HCT116 (cell line): ENCODE measurements at regions not wholly inside any gene's neighbourhood (a gene's known extent, or its start where the extent isn't known, plus 50 kb on each side); places are given as distances from the start of the nearest gene placed in this dataset.

Experiments used
- EGR1 ChIP-seq: IDR thresholded peaks from 2 replicates; pipeline ENCODE4 v1.6.1; 2012; ENCODE audit warnings: low read depth
- ELF1 ChIP-seq: IDR thresholded peaks from 2 replicates; pipeline ENCODE4 v1.6.1; 2012; ENCODE audit warnings: low read depth, borderline replicate concordance
- EZH2 ChIP-seq: fragments of 200-600 bp; sonication (generic); IDR thresholded peaks from 2 replicates; pipeline ENCODE4 v1.6.1; 2017; ENCODE audit warnings: antibody characterized with exemption, mixed run types
- EZH2phosphoT487 ChIP-seq: fragments of 200-600 bp; IDR thresholded peaks from 2 replicates; pipeline ENCODE4 v1.6.1; 2018; ENCODE audit warnings: antibody characterized with exemption, borderline replicate concordance
- POLR2A ChIP-seq: IDR thresholded peaks from 2 replicates; pipeline ENCODE4 v1.7.0; 2011; ENCODE audit warnings: borderline replicate concordance; ENCODE audit not compliant: insufficient read depth, insufficient read length; ENCODE audit errors: extremely low read depth
- POLR2AphosphoS5 ChIP-seq: IDR thresholded peaks from 2 replicates; pipeline ENCODE4 v1.6.1; 2011; ENCODE audit warnings: mild to moderate bottlenecking, low read depth, low read length, moderate library complexity
- RAD21 ChIP-seq: IDR thresholded peaks from 2 replicates; pipeline ENCODE4 v1.6.1; 2012; ENCODE audit warnings: low read depth, mild to moderate bottlenecking
- YY1 ChIP-seq: IDR thresholded peaks from 2 replicates; pipeline ENCODE4 v1.6.1; 2011; ENCODE audit warnings: low read length, low read depth, moderate library complexity, mild to moderate bottlenecking; ENCODE audit not compliant: insufficient replicate concordance; ENCODE audit errors: extremely low read depth
- ZBTB33 ChIP-seq: IDR thresholded peaks from 2 replicates; pipeline ENCODE4 v1.6.1; 2011; ENCODE audit warnings: mild to moderate bottlenecking, low read length, moderate library complexity; ENCODE audit not compliant: insufficient replicate concordance; ENCODE audit errors: extremely low read depth
- ZNF274 ChIP-seq: fragments of 200-500 bp; sonication (Bioruptor generic); IDR thresholded peaks from 2 replicates; pipeline ENCODE4 v1.6.1; 2014; ENCODE audit warnings: mild to moderate bottlenecking, low read depth, low read length, inconsistent platforms
- TF ChIP-seq, protein P1 (sequence below), 3 experiments: fragments of 200-600 bp in 1 of 3; sonication (generic) in 1 of 3; IDR thresholded peaks in 2 of 3; conservative IDR thresholded peaks in 1 of 3; 2 replicates each; pipeline ENCODE4 v1.5.1; 2012 to 2017; ENCODE audit warnings: low read depth in 2 of 3, low read length in 2 of 3, antibody characterized with exemption in 1 of 3, borderline replicate concordance in 1 of 3, control low read depth in 1 of 3, mild to moderate bottlenecking in 1 of 3, mixed read lengths in 1 of 3, mixed run types in 1 of 3, moderate library complexity in 1 of 3; ENCODE audit not compliant: insufficient read depth in 1 of 3
- TF ChIP-seq, protein P2 (sequence below): IDR thresholded peaks from 2 replicates; pipeline ENCODE4 v1.6.1; 2012

DNA sequence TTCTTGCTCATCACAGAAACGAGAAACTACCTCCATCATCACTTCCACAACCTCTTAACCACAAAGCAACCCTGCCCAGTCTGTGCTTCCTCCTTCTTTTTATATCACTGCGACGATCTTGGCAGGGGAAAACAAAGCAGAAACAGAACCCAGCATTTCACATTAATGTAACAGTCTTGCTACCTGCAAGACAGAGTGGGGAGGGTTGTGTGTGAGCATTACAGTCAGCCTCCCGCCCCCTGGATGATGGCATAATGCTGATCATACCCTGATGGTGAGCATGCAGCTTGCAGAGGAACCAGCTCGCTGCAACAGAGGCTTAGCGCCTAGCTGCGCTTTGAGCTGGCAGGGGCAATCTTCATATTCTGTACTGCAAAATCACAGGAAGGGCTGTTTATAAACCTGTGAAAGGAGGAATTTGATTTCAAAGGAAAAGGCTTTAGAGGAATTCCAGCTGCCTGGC, 376.1 kb downstream of the IRS1 start:
- TF ChIP-seq, protein P1, sequence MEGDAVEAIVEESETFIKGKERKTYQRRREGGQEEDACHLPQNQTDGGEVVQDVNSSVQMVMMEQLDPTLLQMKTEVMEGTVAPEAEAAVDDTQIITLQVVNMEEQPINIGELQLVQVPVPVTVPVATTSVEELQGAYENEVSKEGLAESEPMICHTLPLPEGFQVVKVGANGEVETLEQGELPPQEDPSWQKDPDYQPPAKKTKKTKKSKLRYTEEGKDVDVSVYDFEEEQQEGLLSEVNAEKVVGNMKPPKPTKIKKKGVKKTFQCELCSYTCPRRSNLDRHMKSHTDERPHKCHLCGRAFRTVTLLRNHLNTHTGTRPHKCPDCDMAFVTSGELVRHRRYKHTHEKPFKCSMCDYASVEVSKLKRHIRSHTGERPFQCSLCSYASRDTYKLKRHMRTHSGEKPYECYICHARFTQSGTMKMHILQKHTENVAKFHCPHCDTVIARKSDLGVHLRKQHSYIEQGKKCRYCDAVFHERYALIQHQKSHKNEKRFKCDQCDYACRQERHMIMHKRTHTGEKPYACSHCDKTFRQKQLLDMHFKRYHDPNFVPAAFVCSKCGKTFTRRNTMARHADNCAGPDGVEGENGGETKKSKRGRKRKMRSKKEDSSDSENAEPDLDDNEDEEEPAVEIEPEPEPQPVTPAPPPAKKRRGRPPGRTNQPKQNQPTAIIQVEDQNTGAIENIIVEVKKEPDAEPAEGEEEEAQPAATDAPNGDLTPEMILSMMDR (IDR thresholded peaks at IDR 0.05 in 2 of 3, conservative IDR thresholded peaks at IDR 0.05 in 1 of 3; ENCODE audit: borderline replicate concordance in 1 of 3, insufficient read depth in 1 of 3, low read depth in 2 of 3, low read length in 2 of 3): no peak
- TF ChIP-seq POLR2AphosphoS5 (peak; percentile 19; the same call in 1 of the 2 replicates), POLR2A (no peak), YY1 (no peak), EGR1 (no peak), EZH2 (no peak), EZH2phosphoT487 (no peak), RAD21 (no peak; the same call in 1 of the 2 replicates), ZNF274 (no peak), ELF1 (no peak), ZBTB33 (no peak)
- TF ChIP-seq, protein P2, sequence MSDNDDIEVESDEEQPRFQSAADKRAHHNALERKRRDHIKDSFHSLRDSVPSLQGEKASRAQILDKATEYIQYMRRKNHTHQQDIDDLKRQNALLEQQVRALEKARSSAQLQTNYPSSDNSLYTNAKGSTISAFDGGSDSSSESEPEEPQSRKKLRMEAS: 0 out of 2 replicates have a peak, but pooled peaks have one; percentile 45
